GM12873 (cell line): ENCODE measurements at regions not wholly inside any gene's neighbourhood (a gene's known extent, or its start where the extent isn't known, plus 50 kb on each side); places are given as distances from the start of the nearest gene placed in this dataset.

Source experiments
- TF ChIP-seq, protein P1 (sequence below): IDR thresholded peaks from 2 replicates; pipeline ENCODE4 v1.5.1; 2012; ENCODE audit warnings: low read depth, mild to moderate bottlenecking, moderate library complexity, low read length, control low read depth; ENCODE audit not compliant: insufficient read depth; ENCODE audit errors: missing control alignments

DNA sequence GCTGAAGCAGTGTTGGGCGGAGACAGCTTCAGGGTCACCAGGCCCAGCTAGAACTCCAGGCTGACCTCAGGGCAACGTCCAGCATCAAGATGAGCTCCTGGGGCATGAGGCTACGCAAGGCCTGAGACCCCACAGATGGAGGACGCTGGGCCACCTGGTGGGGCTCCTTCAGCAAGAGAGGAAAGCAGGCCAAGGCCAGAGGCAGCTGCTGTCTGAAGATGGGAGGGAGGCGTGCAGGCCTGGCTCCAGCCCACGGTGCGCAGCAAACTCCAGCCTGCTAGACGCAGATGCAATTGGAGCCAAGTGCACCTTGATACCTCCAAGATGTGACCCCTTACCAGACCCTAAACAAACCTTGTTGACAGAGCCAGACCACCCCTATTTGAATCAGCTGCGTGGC, 220.9 kb upstream of the RREB1 start:
- TF ChIP-seq, protein P1, sequence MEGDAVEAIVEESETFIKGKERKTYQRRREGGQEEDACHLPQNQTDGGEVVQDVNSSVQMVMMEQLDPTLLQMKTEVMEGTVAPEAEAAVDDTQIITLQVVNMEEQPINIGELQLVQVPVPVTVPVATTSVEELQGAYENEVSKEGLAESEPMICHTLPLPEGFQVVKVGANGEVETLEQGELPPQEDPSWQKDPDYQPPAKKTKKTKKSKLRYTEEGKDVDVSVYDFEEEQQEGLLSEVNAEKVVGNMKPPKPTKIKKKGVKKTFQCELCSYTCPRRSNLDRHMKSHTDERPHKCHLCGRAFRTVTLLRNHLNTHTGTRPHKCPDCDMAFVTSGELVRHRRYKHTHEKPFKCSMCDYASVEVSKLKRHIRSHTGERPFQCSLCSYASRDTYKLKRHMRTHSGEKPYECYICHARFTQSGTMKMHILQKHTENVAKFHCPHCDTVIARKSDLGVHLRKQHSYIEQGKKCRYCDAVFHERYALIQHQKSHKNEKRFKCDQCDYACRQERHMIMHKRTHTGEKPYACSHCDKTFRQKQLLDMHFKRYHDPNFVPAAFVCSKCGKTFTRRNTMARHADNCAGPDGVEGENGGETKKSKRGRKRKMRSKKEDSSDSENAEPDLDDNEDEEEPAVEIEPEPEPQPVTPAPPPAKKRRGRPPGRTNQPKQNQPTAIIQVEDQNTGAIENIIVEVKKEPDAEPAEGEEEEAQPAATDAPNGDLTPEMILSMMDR: no peak

DNA sequence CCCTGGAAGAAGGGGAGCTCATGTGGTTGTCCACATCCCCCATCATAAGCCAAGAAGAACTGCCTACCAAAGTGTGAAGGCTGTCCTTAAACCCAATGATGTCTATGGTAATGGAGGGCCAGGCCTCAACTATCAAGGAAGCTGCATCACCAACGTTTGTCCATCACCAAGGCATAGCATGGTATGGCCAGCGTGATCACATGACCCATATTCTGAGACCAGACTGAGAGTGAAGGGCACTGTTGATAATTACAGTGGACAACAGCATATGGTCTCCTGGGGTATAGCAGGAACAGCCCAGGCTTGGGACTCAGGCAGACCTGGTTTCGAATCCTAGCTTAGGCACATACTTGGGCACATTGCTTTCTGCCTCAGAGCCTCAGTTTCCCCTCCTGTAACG, 218.2 kb upstream of the RREB1 start:
- TF ChIP-seq, protein P1: no peak

DNA sequence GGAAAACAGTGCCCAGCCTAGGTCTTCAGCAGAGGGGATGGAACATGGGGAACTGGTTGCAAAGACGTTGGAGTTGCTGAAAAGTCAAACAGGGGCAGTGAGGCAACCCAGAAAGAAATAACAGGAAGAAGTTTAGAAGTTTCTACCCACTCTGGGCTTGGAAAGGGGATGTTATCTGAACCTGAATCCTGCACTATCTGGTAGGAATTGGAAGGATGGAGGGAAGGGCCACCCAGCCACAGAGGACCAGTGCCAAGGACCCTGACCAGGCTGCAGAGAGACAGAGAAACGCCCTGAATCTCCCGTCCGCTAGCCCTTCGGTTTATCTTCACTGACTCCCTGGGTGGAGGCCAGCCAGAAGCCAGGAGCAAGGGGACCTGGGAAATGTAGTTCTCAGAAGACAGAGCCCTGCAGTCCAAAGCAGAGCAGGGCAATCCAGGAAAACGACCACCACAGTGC, 217.3 kb upstream of the RREB1 start:
- TF ChIP-seq, protein P1: no peak

DNA sequence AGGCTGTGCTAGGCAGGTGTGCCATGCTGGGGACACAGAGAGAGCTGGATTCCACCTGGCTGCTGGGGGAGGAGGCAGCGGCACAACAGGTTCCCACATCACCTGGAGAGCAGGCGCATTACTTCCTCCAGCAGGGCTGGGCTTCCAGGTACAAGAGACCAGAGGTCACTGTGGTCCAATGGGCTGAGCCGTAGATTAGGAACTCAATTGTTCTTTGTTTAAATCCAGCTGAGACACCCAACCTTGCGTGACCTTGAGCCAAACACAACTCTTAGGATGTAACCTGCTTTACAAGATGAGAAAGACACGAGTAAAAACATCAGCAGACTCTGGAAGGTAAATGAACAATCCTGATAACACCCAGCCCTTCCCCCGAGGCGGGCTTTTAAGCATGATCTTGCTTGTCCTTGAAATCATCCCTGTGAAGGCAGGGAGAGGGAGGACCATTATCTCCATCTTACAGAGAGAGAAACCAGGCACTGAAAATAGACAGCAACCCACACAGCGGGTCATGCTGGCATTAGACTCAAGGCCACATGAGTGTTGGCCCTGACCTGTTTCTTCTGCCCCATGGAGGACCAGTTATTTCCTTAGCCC, 216.5 kb upstream of the RREB1 start:
- TF ChIP-seq, protein P1: no peak

DNA sequence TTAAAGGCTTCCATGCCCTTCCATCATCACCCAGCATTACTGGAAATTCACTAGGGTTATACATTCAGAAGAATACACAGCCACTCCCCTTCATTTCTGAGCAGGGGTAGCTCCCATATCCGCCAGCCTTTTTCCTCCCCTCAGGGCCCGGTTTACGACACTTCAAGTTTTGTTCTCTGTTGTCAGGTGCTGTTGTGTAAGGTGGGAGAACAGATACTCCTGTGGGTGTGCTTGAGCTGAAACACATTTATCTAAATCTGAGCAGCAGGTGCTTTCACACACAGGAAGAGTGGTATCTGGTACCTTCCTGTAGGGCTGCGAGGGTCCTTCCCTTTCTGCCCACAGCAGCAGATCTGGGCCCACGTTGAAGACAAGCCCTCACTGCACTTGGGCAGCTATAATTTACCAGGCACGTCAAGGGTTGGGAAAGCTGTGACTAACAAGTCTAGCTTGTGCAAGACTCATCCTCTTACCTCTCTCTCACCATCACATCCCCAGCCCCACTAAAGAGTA, 215.8 kb upstream of the RREB1 start:
- TF ChIP-seq, protein P1: no peak

DNA sequence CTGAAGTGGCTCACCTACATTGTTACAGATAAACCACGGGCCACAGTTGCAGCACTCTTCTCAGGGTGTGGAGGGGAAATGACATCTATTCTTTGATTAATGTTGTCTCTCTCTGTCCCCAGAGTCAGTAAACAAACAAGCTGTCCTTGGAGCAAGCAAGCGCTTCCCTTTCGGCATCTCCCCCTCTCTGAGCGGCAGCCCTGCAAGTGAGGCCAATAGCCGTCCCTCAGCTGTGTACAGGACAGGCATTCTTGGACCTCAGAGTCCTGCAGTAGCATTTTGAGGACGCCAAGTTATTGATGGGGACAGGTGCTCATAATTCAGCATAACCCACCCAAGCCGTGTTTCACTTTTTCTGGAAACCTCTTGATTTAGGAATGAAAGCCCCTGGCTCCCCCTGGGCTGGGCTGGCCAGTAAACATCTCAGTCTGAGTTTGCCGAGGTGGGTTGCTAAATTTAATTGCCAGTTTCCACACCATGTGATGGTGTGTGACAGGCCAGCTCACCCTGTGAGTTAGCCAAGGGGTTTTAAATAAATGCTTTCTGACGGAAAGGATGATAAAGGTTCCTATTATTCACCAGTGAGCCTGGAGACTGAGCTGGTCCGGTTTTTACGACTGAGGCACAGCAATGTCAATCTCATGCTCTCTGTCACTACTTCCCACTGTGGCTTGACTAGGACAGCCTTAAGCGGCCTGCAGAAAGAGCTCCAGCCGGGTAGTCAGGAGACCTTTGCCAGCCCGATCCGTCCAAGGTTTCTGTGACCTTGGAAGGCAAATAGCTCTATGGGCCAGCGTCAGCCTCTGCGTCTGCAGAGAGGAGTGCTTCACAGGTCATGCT, 214.8 kb upstream of the RREB1 start:
- TF ChIP-seq, protein P1: no peak

DNA sequence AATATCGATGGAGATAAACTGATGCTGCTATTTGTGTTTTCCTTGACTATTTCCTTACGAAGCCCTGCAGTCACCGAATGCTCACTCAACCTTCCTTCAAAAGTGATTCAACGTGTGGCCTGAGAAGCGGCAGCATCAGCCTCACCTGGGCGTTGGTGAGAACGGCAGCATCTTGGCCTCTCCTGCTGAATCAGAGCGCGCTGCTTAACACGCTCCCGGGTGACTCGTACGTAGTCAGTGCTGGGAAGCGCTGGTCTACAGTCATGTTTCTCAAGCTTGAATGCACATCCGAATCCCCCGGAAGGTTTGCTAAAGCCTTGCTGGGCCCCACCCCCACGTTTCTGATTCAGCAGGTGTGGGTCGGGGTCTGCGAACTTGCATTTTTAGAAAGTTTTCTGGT, 214.1 kb upstream of the RREB1 start:
- TF ChIP-seq, protein P1: no peak
